WTC11 (cell line): ENCODE measurements at regions not wholly inside any gene's neighbourhood (a gene's known extent, or its start where the extent isn't known, plus 50 kb on each side); places are given as distances from the start of the nearest gene placed in this dataset.

Source experiments
- ATAC-seq: fragments of 200-7000 bp; cut with Tn5 transposase; 2 replicates; pipeline ENCODE4 v1.10.0; 2021; ENCODE audit warnings: mild to moderate bottlenecking, moderate library complexity
- CTCF ChIA-PET: fragments of 300-600 bp; sonication (Branson Sonifier 250); formaldehyde crosslinking; loops from one replicate; lab custom pipeline; 2021; ENCODE audit warnings: antibody characterized with exemption; lab: Charles Lee
- POLR2A ChIA-PET: fragments of 350-600 bp; sonication (Branson Sonifier 250); formaldehyde crosslinking; loops from one replicate; lab custom pipeline; 2021; ENCODE audit warnings: antibody characterized with exemption; lab: Charles Lee
- DNase-seq: peaks from one replicate; pipeline ENCODE4 v3.0.0; 2021; ENCODE audit warnings: low spot score
- H3K27ac Mint-ChIP-seq: 2 replicates; pipeline ENCODE4 v1.8.0; 2021; ENCODE audit warnings: mixed read lengths
- H3K27me3 Mint-ChIP-seq: 2 replicates; pipeline ENCODE4 v1.8.0; 2021; ENCODE audit warnings: low read depth, mild to moderate bottlenecking, moderate library complexity, mixed read lengths
- H3K36me3 Mint-ChIP-seq: 2 replicates; pipeline ENCODE4 v1.8.0; 2021; ENCODE audit warnings: mixed read lengths
- H3K4me1 Mint-ChIP-seq: 2 replicates; pipeline ENCODE4 v1.8.0; 2022; ENCODE audit warnings: mixed read lengths
- H3K4me3 Mint-ChIP-seq: 2 replicates; pipeline ENCODE4 v1.8.0; 2021; ENCODE audit warnings: mild to moderate bottlenecking, moderate library complexity, mixed read lengths
- H3K9me3 Mint-ChIP-seq: 2 replicates; pipeline ENCODE4 v1.8.0; 2021; ENCODE audit warnings: mixed read lengths
- CREM ChIP-seq: sonication (generic); formaldehyde crosslinking; IDR thresholded peaks from 2 replicates; pipeline ENCODE4 v1.8.1; 2022; ENCODE audit warnings: mild to moderate bottlenecking, missing genetic modification reagents, moderate library complexity
- ELF4 ChIP-seq: sonication (generic); formaldehyde crosslinking; IDR thresholded peaks from 2 replicates; pipeline ENCODE4 v1.8.1; 2022; ENCODE audit warnings: low read depth, mild to moderate bottlenecking, moderate library complexity, missing genetic modification reagents
- FOXK1 ChIP-seq: sonication (generic); formaldehyde crosslinking; IDR thresholded peaks from 2 replicates; pipeline ENCODE4 v1.8.0; 2022; ENCODE audit warnings: mild to moderate bottlenecking, moderate library complexity, missing genetic modification reagents
- FOXP1 ChIP-seq: sonication (generic); formaldehyde crosslinking; IDR thresholded peaks from 2 replicates; pipeline ENCODE4 v1.8.0; 2022; ENCODE audit warnings: missing genetic modification reagents, mild to moderate bottlenecking, moderate library complexity, borderline replicate concordance
- GABPB1 ChIP-seq: sonication (generic); formaldehyde crosslinking; IDR thresholded peaks from 2 replicates; pipeline ENCODE4 v1.8.1; 2023; ENCODE audit warnings: mild to moderate bottlenecking, missing genetic modification reagents
- IRF2 ChIP-seq: sonication (generic); formaldehyde crosslinking; IDR thresholded peaks from 2 replicates; pipeline ENCODE4 v1.8.0; 2022; ENCODE audit warnings: low read depth, missing genetic modification reagents, borderline replicate concordance
- JUN ChIP-seq: sonication (generic); formaldehyde crosslinking; IDR thresholded peaks from 2 replicates; pipeline ENCODE4 v1.8.0; 2023; ENCODE audit warnings: mild to moderate bottlenecking, missing genetic modification reagents
- KAT7 ChIP-seq: sonication (generic); formaldehyde crosslinking; IDR thresholded peaks from 2 replicates; pipeline ENCODE4 v1.8.1; 2023; ENCODE audit warnings: missing genetic modification reagents, mild to moderate bottlenecking, borderline replicate concordance
- PRRX2 ChIP-seq: fragments of 250-450 bp; sonication (Bioruptor Pico); IDR thresholded peaks from 2 replicates; pipeline ENCODE4 v1.8.0; 2021; ENCODE audit warnings: mild to moderate bottlenecking
- RORB ChIP-seq: fragments of 250-450 bp; sonication (Bioruptor Pico); IDR thresholded peaks from 2 replicates; pipeline ENCODE4 v1.9.0; 2021; ENCODE audit warnings: mild to moderate bottlenecking
- SMAD4 ChIP-seq: sonication (generic); formaldehyde crosslinking; IDR thresholded peaks from 2 replicates; pipeline ENCODE4 v1.8.0; 2022; ENCODE audit warnings: mild to moderate bottlenecking, missing genetic modification reagents
- TEAD4 ChIP-seq: sonication (generic); formaldehyde crosslinking; IDR thresholded peaks from 2 replicates; pipeline ENCODE4 v1.8.0; 2022; ENCODE audit warnings: mild to moderate bottlenecking, missing genetic modification reagents
- ZNF121 ChIP-seq: sonication (generic); formaldehyde crosslinking; IDR thresholded peaks from 2 replicates; pipeline ENCODE4 v1.8.0; 2023; ENCODE audit warnings: missing genetic modification reagents
- ZNF219 ChIP-seq: sonication (generic); formaldehyde crosslinking; IDR thresholded peaks from 2 replicates; pipeline ENCODE4 v1.8.0; 2023; ENCODE audit warnings: missing genetic modification reagents, mild to moderate bottlenecking, borderline replicate concordance
- ZNF232 ChIP-seq: sonication (generic); formaldehyde crosslinking; IDR thresholded peaks from 2 replicates; pipeline ENCODE4 v1.8.0; 2022; ENCODE audit warnings: mild to moderate bottlenecking, missing genetic modification reagents
- ZNF317 ChIP-seq: sonication (generic); formaldehyde crosslinking; IDR thresholded peaks from 2 replicates; pipeline ENCODE4 v1.8.1; 2023; ENCODE audit warnings: low read depth, mild to moderate bottlenecking, moderate library complexity, missing genetic modification reagents, borderline replicate concordance
- TF ChIP-seq, protein P1 (sequence below): fragments of 250-450 bp; sonication (Bioruptor Pico); conservative IDR thresholded peaks from 2 replicates; pipeline ENCODE4 v1.9.0; 2021; ENCODE audit warnings: mild to moderate bottlenecking
- TF ChIP-seq, protein P2 (sequence below): sonication (generic); formaldehyde crosslinking; IDR thresholded peaks from 2 replicates; pipeline ENCODE4 v1.8.1; 2022; ENCODE audit warnings: missing genetic modification reagents, borderline replicate concordance
- TF ChIP-seq, protein P3 (sequence below): sonication (generic); formaldehyde crosslinking; IDR thresholded peaks from 2 replicates; pipeline ENCODE4 v1.8.0; 2022; ENCODE audit warnings: mild to moderate bottlenecking, missing genetic modification reagents
- TF ChIP-seq, protein P4 (sequence below): sonication (generic); formaldehyde crosslinking; IDR thresholded peaks from 2 replicates; pipeline ENCODE4 v1.8.1; 2022; ENCODE audit warnings: low read depth, missing genetic modification reagents, borderline replicate concordance
- TF ChIP-seq, protein P5 (sequence below): sonication (generic); formaldehyde crosslinking; IDR thresholded peaks from 2 replicates; pipeline ENCODE4 v1.8.0; 2022; ENCODE audit warnings: mild to moderate bottlenecking, missing genetic modification reagents
- TF ChIP-seq, protein P6 (sequence below): fragments of 250-450 bp; sonication (Bioruptor Pico); IDR thresholded peaks from 2 replicates; pipeline ENCODE4 v1.9.0; 2021; ENCODE audit warnings: mild to moderate bottlenecking

DNA sequence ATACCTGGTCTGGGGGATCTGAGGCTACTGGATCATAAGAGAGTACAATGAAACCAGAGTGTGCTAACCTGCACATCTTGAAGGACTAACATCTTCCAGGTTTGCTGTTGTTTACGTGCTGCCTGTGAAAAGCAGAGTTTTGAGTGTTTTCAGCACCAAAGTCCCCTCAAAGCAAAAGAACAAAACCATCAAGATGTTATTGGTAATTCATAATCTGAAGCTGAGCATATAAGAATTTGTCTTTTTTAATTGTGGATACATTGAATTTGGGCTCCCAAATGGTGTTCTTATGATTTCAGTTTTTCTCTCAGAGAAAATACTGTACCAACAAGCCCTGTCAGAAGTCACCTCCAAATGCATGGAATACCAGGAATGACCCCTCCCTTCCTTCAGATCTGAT lies 110.2 kb downstream of the BTG1 start:
- TF ChIP-seq ZNF232 (CRISPR knock-in tag) (no peak), JUN (no peak), ZNF121 (CRISPR knock-in tag) (no peak), IRF2 (CRISPR knock-in tag) (no peak), TEAD4 (CRISPR knock-in tag) (no peak), ZNF317 (no peak), SMAD4 (CRISPR knock-in tag) (no peak), KAT7 (no peak), ELF4 (CRISPR knock-in tag) (no peak), FOXP1 (CRISPR knock-in tag) (no peak), ZNF219 (no peak), PRRX2 (CRISPR knock-in tag) (no peak)
- TF ChIP-seq, protein P1, sequence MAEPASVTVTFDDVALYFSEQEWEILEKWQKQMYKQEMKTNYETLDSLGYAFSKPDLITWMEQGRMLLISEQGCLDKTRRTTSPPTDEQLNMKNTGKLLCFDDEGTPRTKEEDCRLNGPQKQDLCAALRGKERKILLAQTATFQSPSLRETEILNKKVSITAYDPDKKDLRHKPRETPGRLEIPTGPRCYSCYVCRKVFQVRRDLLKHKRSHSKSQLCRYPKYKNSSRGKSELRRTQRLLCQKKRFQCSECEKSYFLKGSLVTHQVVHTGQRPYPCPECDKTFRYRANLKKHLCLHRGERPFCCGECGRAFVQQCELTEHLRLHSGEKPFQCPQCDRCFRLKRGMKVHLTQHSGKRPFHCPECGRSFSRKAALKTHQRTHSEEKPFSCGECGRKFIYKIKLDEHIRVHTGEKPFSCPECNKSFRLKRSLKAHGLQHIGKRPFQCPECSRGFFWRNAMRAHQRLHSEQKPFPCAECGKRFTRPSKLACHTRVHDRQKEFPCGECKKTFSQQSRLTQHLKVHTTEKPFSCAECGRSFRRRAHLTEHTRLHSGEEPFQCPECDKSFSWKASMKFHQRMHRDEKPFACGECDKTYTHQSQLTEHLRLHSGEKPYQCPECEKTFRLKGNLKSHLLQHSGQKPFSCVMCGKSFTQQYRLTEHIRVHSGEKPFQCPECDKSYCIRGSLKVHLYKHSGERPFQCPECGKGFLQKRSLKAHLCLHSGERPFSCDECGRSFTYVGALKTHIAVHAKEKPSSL = no peak
- TF ChIP-seq, protein P2, sequence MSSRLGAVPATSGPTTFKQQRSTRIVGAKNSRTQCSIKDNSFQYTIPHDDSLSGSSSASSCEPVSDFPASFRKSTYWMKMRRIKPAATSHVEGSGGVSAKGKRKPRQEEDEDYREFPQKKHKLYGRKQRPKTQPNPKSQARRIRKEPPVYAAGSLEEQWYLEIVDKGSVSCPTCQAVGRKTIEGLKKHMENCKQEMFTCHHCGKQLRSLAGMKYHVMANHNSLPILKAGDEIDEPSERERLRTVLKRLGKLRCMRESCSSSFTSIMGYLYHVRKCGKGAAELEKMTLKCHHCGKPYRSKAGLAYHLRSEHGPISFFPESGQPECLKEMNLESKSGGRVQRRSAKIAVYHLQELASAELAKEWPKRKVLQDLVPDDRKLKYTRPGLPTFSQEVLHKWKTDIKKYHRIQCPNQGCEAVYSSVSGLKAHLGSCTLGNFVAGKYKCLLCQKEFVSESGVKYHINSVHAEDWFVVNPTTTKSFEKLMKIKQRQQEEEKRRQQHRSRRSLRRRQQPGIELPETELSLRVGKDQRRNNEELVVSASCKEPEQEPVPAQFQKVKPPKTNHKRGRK = no peak
- TF ChIP-seq, protein P3, sequence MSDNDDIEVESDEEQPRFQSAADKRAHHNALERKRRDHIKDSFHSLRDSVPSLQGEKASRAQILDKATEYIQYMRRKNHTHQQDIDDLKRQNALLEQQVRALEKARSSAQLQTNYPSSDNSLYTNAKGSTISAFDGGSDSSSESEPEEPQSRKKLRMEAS = no peak
- TF ChIP-seq, protein P4, sequence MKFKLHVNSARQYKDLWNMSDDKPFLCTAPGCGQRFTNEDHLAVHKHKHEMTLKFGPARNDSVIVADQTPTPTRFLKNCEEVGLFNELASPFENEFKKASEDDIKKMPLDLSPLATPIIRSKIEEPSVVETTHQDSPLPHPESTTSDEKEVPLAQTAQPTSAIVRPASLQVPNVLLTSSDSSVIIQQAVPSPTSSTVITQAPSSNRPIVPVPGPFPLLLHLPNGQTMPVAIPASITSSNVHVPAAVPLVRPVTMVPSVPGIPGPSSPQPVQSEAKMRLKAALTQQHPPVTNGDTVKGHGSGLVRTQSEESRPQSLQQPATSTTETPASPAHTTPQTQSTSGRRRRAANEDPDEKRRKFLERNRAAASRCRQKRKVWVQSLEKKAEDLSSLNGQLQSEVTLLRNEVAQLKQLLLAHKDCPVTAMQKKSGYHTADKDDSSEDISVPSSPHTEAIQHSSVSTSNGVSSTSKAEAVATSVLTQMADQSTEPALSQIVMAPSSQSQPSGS (CRISPR knock-in tag) = no peak
- H3K27me3 Mint-ChIP-seq = no peaks in the 10 kb centered on the region
- no peaks in the 10 kb centered on the region for H3K36me3 Mint-ChIP-seq
- ChIA-PET CTCF (no interaction called here), POLR2A (no interaction called here)
- H3K27ac Mint-ChIP-seq = no peak overlapping the region
- no peak overlapping the region for H3K4me3 Mint-ChIP-seq
- no peaks in the 10 kb centered on the region for H3K9me3 Mint-ChIP-seq
- H3K4me1 Mint-ChIP-seq = peaks cover 47% of the 10 kb centered on the region
- no peak for ATAC-seq
- DNase-seq = no peak

DNA sequence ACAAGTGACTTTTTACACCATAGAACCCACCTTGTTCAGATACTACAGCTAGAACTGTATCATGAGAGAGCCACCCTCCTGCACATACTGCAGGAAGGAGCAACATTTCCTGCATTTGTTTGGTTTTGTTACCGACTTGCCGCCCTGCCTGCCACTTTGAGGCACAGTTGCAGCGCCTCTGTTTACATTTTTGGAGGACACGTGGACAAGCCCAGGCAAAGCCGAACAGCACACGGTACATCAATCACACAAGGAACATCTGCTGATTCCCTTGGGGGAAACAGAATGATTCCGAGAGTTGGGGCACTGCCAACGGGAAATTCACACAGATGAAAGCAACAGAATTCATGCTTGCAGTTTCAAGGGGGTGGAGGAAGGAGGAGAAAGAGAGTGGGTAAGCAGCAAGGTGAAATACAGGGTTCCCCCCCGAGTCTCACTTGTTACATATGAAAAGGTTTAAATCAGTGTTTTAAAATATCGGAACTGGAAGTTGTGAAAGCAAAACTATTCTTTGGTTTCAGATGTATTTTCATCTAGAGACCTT lies 110.7 kb downstream of the BTG1 start:
- Mint-ChIP-seq H3K36me3 (no peaks in the 10 kb centered on the region), H3K9me3 (no peaks in the 10 kb centered on the region), H3K4me1 (peaks cover 48% of the 10 kb centered on the region), H3K4me3 (peak overlapping the region; percentile 6; the same call in 1 of the 2 replicates)
- TF ChIP-seq GABPB1 (CRISPR knock-in tag) = peak; percentile 81
- no peak for TF ChIP-seq RORB (CRISPR knock-in tag)
- peak; percentile 58; the same call in 1 of the 2 replicates for TF ChIP-seq FOXK1
- TF ChIP-seq, protein P5, sequence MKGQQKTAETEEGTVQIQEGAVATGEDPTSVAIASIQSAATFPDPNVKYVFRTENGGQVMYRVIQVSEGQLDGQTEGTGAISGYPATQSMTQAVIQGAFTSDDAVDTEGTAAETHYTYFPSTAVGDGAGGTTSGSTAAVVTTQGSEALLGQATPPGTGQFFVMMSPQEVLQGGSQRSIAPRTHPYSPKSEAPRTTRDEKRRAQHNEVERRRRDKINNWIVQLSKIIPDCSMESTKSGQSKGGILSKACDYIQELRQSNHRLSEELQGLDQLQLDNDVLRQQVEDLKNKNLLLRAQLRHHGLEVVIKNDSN = peak; percentile 41; the same call in 1 of the 2 replicates
- TF ChIP-seq CREM (CRISPR knock-in tag) = no peak
- TF ChIP-seq, protein P6, sequence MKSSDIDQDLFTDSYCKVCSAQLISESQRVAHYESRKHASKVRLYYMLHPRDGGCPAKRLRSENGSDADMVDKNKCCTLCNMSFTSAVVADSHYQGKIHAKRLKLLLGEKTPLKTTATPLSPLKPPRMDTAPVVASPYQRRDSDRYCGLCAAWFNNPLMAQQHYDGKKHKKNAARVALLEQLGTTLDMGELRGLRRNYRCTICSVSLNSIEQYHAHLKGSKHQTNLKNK (CRISPR knock-in tag) = no peak
- TF ChIP-seq, protein P3 = 0 out of 2 replicates have a peak, but pooled peaks have one; percentile 40
- TF ChIP-seq, all 79 proteins: peak for 4
- POLR2A ChIA-PET = no interaction called here
- ATAC-seq (peak; percentile 27), DNase-seq (no peak)
- Mint-ChIP-seq H3K27me3 (no peaks in the 10 kb centered on the region), H3K27ac (peak overlapping the region; percentile 81)
- CTCF ChIA-PET = no interaction called here
